Stimulated activated CD8-positive, alpha-beta memory T cell treated with anti-CD3 and anti-CD28 coated beads, Interleukin-4, amount 100 ng/mL, for 4 hours (primary cell): ENCODE measurements at regions not wholly inside any gene's neighbourhood (a gene's known extent, or its start where the extent isn't known, plus 50 kb on each side); places are given as distances from the start of the nearest gene placed in this dataset.

Source experiments
- DNase-seq, 2 donors: peaks; one replicate each; pipeline ENCODE4 v3.0.0-alpha.2; 2020; ENCODE audit warnings: low read depth in 2 of 2, low spot score in 1 of 2

DNA sequence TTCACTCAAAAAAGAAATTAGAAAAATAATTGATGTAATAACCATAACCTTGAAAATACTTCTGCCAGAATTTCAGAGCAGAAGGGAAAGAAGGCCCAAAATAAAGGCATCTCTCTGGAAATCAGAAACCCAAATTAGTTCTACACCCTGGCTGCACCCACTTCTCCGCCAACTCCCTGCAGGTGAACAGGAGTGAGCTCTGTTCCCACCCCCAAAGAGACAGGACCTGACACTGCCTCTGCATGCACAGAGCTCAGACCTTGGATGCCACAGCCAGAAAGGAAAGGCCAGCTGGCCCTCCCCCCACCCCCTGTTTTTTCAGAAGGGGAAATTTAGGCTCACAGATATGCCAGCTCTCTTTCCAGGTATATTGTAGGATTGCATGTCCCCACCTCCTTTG, 228.2 kb downstream of the BCL11B start:
- no peak for DNase-seq

DNA sequence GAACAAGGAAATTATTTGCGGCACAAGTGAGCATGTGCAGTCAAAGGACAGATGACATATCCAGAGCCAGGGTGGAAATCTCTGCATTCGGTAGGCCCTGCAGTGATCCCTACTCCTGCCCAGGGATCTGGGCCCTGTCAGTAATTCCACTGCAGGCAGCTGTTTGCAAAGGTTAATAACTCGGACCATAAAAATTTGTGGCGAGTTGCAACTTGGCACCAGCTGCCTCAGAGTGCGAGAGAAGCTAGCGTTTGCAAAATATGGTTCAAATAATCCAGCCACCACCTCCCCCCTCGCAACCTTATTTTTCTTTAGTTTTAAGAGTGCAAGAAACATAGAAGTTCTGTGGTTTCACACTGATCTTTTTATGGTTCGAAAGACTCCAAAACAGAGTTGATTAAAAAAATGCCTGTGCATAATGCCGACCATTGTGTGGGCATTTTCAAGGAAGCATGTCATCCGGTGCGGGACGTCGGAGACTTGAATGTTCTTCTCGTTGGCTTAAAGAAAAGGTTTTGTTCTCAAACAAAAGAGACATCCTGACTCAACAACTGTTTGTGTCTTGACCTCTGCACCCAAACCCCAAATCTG, 224.5 kb downstream of the BCL11B start:
- DNase-seq = no peak

DNA sequence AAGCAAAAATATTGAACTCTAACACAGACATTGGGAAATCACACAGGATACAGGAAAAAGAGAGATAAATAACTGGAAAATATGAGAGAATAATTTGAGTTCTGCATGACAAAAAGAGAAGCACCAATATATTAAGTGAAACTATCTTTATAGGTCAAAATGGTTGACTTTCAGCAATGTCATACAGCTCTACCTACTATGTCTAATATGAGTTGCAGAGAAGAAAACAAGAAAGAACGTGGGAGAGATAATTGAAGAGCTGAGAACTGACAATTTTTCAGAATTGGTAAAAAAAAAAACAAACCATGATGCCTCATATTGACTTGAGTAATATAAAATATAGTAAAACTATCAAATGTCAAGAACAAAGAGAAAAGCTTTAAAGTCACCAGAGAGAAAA, 221.7 kb downstream of the BCL11B start:
- no peak for DNase-seq

DNA sequence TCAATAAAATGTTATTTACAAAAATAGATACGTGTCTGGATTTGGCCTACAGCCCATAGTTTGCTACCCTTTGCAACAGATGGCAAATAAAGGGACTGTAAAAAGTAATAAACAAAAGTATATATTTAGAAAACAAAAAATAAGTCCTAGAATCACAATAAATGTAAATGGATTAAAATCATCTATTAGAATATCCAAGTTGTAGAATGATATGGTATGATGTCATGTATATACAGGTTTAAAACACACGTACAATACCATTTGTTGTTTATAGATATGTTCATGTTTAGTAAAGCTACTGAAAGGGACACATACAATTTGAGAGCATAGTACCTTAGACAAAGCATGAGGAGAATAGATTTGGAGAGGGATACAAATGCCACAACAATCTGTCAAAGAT, 219.5 kb downstream of the BCL11B start:
- no peak for DNase-seq

DNA sequence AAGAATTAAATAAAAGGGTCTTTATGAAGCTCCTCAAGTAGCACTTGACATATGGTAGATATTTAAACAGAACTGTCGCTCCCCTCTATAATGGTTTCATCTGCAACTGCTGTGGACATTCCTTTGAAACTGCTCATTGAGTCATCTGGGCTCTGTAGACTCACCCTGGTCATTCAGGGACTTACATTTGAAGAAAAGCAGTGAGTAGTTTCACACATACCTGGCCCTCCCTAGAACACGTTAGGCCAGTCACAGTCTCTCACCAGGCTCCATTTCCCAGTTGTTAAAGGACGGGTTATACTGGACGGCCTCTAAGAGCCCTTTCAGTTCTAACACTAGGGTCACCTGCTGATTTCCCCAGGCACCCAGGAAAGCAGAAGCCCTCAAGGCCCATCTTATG, 217.0 kb downstream of the BCL11B start:
- no peak for DNase-seq

DNA sequence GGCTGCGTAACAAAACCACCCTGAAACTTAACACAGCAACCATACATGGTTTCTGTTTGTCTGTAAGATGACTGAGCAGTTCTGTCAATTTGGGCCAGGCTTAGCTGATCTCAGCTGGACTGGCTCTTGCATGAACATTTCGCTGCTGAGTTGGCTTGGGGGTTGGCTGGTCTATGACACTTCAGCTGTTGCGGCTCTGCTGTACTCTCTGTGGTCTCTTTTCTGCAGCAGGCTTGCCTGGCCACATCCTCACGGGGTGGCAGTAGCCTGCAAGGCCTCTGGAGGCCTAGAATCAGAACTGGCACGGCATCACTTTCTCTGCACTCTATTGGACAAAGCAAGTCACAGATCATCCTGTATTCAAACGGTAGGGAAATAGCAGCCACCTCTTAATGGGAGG, 216.2 kb downstream of the BCL11B start:
- DNase-seq = peak in 1 of 2 donors; percentile 21

DNA sequence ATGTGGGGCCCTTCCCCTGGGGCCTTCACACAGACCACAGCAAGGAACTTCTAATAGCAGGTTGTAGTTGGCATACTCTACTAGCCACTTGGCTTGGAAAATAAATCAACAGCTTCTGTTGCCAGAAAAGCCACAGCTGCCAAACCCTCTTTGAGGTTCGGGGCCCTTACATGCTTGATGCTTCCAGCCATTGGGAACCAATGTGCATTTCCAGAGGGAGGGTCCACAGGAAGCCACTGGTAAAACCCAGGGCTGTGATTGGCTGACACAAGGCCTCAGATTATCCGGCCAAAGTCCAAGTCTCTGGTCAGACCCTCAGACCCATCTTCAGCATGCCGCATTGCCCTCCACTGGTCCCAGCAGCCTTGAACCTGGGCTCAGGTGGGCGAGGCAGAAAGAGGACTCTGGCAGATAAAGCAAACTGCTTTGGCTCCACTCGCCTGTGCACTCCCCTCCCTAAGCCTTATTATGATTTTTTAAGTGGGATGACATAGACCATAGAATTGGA, 214.4 kb downstream of the BCL11B start:
- no peak for DNase-seq

DNA sequence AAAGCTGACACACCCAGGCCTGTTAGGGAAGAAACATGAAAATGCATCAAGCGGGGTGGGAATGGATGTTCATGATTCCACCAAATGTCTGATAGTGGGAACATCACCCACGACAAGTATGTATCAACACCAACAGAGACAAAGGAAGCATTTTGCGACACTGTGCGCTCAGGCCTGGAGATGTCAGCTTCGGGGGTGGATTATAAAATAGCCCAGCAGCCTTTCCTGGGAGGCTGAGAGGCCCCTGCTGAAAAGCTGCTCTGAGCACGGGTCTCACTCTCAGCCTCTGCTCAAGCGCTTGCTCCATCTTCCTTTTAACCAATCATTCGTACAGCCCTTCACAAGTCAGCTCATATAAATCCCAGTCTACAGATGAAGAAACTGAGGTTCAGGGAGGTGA, 213.5 kb downstream of the BCL11B start:
- no peak for DNase-seq

DNA sequence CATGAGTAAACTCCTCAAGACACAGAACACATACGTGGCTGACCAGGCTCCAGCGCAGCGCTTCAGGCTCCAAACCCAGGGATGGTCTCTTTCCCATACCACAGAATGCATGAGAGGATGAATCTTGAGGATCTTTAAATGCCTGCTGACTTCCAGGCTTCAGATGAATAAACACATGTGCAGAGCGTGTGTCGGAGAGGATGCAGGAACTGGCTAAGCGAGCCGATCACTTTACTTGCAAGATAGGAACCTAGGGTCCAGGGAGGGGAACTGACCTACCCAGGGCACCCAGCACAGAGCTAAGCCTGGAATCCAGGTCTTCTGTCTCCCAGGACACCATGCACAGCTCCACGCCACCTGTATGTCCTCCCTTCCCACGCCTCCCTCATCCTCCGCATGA, 209.8 kb downstream of the BCL11B start:
- DNase-seq = no peak

DNA sequence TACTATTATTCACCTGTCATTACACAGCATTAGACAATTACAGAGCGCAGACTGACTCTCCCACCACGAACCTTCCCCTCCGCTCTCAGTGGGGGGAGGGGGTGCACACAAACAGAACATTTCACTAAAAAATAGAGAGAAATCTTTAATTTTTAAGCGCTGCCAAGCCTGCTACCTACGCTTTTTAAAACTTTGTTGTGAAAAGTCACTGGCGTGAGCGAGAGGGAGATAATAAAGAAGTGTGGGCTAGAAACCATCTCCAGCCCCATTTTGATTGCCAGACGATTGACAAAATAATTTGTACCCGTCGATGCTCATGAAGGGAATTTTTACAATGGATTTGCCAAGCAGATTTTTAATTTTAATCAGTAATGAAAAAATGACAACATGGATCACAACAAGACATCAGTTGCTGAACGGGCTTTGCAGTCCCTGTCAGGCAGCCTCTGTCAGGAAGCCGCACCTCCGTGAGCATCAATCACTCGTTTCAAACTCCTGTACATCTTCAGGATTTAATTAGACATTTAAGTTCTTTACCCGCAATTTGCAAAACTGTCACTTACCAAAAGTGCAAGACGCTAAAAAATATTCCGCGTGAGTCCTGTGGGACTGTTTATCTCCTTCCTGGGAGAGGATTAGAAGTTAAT, 209.1 kb downstream of the BCL11B start:
- no peak for DNase-seq

DNA sequence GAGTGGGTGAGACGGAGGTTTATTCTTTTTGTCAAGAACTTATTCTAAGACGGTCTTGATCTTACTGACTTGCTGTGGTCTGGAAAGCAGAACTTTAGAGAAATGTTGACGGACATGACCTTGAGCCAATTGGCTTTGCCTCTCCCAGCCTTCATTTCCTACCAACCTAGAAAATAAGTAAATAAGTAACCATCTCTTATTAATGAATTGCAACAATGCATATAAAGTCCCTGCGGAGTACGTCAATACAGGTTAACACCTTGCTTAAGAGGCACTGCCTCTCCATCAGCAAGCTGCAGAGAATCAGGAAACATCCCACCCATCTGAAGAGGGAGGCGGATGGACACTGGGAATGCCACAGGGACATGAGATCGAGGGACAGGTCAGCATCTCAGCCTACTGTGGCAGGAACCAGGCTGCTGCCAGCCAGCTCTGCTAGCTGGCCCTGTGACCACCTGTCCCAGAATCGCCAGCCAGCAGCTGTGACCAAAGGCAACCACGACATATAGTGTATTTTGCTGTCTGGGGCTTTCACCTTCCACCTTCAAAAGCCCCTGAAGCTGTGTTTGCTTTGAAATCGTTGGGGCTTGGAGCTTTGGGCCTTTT, 208.3 kb downstream of the BCL11B start:
- DNase-seq = no peak

DNA sequence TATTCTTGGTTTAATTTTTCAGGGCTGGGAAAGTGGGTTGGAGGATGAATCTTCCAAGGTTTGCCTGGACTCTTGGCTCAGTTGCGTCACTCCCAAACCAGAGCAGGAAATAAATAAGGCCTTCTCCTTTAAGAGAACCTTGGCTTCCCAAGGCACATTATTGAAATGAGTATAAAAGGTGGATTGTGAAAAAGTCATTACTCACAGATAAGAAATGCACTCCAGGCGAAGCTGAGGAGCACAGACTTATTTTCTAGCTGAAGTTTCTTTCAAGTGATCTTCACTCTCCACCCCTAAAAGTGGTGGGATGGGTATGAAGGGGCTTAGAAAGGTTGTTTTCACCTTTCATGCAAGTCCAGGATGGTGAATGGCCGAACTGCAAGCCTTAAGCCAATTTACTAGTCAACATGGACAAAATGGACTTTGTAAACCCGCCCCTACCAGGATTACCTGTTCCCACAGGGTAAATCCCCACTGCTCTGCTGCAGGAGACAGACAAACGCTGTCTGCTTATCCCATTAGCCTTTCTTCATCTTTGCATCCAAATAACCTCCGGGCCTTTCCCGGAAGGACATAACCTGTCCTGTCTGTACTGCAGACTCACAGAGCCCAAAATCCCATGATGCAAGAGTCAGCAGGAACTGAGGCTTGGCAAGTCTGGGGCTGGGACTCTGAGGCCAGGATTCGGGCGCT, 207.6 kb downstream of the BCL11B start:
- no peak for DNase-seq

DNA sequence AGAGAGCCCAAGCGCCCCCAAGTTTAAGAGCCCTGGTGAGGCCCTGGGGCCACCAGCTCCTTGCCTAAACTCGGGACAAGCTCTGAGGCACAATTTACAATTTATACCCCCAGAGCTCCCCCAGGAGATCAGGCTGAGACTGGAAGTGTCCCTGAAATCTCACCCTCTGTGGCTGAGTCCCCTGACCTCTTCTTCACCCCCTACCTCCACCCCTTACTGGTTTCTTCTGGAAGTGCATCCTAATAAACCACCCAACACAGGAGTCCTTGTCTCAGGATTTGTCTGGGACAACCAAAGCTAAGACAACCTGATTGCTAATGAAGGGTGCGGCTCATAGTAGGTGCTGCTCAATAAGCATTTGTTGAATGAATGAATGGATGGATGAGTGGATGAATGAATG, 206.4 kb downstream of the BCL11B start:
- no peak for DNase-seq

DNA sequence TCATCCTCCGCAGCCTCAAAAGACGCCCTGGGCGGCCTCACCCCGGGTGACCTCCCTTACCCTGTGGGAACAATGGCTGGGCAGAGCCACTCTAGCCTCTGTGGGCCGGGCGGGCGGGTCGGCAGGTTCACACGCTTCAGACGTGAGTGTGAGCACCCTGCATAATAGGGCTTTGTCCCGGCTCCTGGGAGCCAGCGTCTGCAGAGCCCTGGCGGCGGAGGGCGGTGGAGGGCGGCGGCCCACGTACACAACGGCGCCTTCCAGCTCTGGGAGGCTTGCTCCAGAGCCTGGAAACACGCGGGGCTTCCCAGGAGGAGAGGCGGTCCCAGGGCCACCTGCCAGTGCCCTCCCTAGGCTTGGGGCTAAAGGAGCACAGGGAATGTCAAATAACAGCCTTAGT, 205.6 kb downstream of the BCL11B start:
- no peak for DNase-seq

DNA sequence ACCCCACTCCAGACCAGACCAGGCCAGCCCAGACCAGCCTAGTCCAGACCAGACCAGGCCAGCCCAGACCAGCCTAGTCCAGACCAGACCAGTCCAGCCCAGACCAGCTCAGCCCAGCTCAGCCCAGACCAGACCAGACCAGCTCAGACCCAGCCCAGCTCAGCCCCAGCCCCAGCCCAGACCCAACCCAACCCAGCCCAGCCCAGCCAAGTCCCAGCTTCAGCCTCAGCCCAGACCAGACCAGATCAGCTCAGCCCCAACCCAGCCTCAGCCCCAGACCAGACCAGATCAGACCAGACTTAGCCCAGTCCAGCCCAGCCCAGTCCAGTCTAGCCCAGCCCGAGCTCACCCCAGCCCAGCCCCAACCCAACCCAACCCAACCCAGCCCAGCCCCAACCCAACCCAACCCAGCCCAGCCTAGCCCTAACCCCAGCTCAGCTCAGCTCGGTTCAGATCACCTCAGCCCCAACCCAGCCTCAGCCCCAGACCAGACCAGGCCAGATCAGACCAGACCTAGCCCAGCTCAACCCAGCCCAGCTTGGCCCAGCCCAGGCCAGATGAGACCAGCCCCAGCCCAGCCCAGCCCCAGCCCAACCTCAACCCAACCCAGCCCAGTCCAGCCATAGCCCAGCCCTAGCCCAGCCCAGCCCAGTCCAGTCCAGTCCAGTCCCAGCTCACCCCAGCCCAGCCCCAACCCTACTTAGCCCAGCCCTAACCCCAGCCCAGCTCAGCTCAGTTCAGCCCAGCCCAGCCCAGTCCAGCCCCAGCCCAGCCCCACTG, 204.7 kb downstream of the BCL11B start:
- DNase-seq = no peak

DNA sequence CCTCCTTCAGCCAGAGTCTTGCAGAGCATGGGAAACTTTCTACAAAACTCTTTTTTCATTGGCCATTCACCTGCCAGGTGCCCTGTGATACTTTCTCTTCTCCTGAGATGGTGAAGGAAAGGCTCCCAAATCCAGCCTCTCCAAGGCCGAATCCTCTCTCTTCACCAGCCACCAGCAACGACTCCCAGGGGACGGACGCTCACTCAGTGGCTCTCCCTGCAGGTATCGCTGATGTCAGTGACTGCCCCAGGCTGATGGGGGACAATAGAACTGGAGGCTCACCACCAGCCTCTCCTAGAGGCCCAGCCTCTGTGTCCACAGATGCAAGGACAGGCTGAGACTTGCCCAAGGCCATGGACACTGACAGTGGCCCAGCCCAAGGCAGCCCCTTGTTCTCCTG, 204.1 kb downstream of the BCL11B start:
- no peak for DNase-seq

DNA sequence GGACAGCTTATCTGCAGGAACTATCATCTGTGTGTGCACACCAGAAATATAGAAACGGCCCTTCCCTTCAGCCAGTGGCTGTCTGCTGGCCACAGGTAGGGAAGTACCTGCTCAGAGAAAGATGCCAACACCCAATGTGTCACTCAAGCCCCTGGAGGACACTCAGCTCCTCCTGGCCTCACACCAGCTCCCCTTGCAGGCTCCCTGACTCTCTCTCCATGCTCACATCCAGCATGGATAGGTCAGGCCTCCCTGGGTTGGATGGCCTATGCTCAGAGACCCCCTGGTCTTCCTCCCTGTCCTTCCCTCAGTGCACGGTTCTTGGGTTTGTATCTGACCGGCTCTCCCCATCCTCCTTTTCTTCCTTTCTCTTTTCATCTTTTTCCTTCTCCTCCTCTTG, 202.1 kb downstream of the BCL11B start:
- DNase-seq = no peak

DNA sequence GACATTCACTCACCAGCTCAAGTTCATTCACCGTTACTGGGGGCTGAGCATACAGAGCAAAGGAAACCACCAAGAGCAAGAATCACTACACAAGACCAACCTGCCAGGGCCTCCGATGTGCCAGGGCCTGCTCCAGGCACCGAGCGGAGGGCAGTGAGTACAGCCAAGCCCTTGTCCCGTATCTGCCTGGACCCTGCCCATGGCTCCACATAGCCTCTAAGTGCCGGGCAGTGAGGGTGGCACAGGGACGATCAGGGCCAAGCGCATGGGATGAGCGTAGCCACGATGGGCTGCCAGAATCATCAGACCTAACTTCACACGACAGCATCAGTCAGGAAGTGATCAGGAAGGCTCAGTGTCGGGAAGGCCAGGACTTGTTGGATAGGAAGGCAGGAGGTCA, 199.6 kb downstream of the BCL11B start:
- no peak for DNase-seq

DNA sequence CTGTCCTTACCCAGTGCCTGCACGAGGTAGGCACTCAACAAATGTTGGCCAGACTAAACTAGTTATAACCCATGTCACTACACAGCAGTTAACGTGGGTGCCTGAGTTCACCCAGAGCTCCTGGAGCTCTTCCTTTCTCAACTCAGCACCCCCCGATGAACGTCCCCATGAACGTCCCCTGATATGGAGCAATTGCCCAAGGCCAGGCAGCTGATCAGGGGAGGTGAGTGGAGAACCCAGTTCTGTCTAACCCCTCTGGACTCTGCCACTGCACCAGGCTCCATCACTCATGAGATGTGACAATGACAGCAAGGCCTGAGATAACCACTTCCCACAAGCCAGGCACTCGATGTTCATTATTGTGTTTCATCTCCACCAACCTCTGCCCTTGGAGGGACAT, 199.0 kb downstream of the BCL11B start:
- no peak for DNase-seq

DNA sequence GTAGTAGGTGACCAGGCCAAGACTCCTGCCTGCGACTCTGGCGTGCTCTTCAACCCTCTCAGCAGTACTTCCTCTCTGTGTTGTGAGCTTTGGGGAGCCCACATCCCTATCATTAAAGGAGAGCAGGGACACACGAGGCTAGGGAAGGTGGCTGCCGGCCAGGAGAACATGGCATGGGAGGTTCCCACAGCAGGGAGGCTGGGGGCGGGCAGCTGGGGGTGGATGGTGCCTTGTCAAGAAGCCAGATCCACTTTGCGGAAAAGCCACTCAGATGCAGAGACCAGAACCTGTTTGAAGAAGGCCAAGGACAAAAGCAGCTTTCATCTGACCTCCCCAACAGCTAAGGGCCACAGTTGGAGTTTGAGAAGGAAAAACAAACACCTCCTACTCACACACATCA, 198.6 kb downstream of the BCL11B start:
- DNase-seq = no peak

DNA sequence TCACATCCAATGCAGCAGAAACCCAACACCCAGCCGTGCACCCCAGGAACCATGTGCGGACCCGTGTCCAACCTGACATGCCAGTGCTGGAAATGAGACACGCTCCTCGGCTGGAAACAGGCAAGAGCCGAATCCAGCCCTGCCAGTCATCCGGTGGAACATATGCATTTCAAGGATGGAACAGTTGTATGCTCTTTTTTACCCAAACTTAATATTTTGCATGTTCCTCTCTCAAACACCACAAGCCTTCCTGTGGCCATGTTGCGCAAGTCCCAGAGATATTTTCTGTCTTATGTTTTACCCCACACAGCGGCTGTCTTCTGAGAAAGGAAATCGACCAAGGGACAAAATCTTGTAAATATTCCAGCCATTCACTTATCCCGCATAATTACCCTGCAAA, 196.9 kb downstream of the BCL11B start:
- no peak for DNase-seq
